ENCODE measurements at regions not wholly inside any gene's neighbourhood (a gene's known extent, or its start where the extent isn't known, plus 50 kb on each side); places are given as distances from the start of the nearest gene placed in this dataset.

- no peak for DNase-seq
- Mint-ChIP-seq H3K4me1 (no peaks in the 10 kb centered on the region), H3K4me3 (no peak overlapping the region), H3K36me3 (ENCODE audit: low read depth) (no peaks in the 10 kb centered on the region), H3K27ac (no peak overlapping the region), H3K9me3 (no peaks in the 10 kb centered on the region), H3K27me3 (no peaks in the 10 kb centered on the region)
- CTCF ChIA-PET, result no interaction called here
- POLR2A ChIA-PET, result no interaction called here
- ATAC-seq (ENCODE audit: low read depth), result no peak
- no peak for TF ChIP-seq CTCF (IDR thresholded peaks at IDR 0.05)
- intact Hi-C loops (cut with micrococcal nuclease), result no loop called here
These were observed 119.3 kb upstream of the CST7 start for GRCh38 chr20:24829649-24830370.

GRCh38 chr20:24830649-24831048, 118.4 kb upstream of the CST7 start:
- POLR2A ChIA-PET, result no interaction called here
- Mint-ChIP-seq H3K4me3 (no peak overlapping the region), H3K4me1 (no peaks in the 10 kb centered on the region), H3K27me3 (no peaks in the 10 kb centered on the region), H3K9me3 (no peaks in the 10 kb centered on the region), H3K36me3 (ENCODE audit: low read depth) (no peaks in the 10 kb centered on the region), H3K27ac (no peak overlapping the region)
- intact Hi-C loops (cut with micrococcal nuclease), result no loop called here
- ATAC-seq (ENCODE audit: low read depth) (no peak), DNase-seq (no peak)
- TF ChIP-seq CTCF (IDR thresholded peaks at IDR 0.05), result no peak
- CTCF ChIA-PET, result no interaction called here

GRCh38 chr20:24831232-24831631, 117.8 kb upstream of the CST7 start:
- no peak overlapping the region for H3K27ac Mint-ChIP-seq
- intact Hi-C loops (cut with micrococcal nuclease), result no loop called here
- H3K4me1 Mint-ChIP-seq, result no peaks in the 10 kb centered on the region
- CTCF ChIA-PET, result no interaction called here
- H3K27me3 Mint-ChIP-seq, result peaks cover 2% of the 10 kb centered on the region
- H3K9me3 Mint-ChIP-seq, result no peaks in the 10 kb centered on the region
- ATAC-seq (ENCODE audit: low read depth) (no peak), DNase-seq (no peak)
- H3K36me3 Mint-ChIP-seq (ENCODE audit: low read depth), result no peaks in the 10 kb centered on the region
- POLR2A ChIA-PET, result no interaction called here
- no peak for TF ChIP-seq CTCF (IDR thresholded peaks at IDR 0.05)
- no peak overlapping the region for H3K4me3 Mint-ChIP-seq

GRCh38 chr20:24832518-24832917, 116.6 kb upstream of the CST7 start:
- no peak for TF ChIP-seq CTCF (IDR thresholded peaks at IDR 0.05)
- no peak overlapping the region for H3K27ac Mint-ChIP-seq
- H3K27me3 Mint-ChIP-seq, result peaks cover 6% of the 10 kb centered on the region
- no peaks in the 10 kb centered on the region for H3K4me1 Mint-ChIP-seq
- H3K36me3 Mint-ChIP-seq (ENCODE audit: low read depth), result no peaks in the 10 kb centered on the region
- intact Hi-C loops (cut with micrococcal nuclease), result no loop called here
- H3K4me3 Mint-ChIP-seq, result no peak overlapping the region
- POLR2A ChIA-PET, result no interaction called here
- CTCF ChIA-PET, result no interaction called here
- no peak for ATAC-seq (ENCODE audit: low read depth)
- no peaks in the 10 kb centered on the region for H3K9me3 Mint-ChIP-seq
- no peak for DNase-seq

- H3K36me3 Mint-ChIP-seq (ENCODE audit: low read depth), result no peaks in the 10 kb centered on the region
These were observed 115.5 kb upstream of the CST7 start for GRCh38 chr20:24833592-24833991.

More at GRCh38 chr20:24833592-24833991, 115.5 kb upstream of the CST7 start:
- no peak for DNase-seq
- intact Hi-C loops (cut with micrococcal nuclease), result no loop called here
- TF ChIP-seq CTCF (IDR thresholded peaks at IDR 0.05), result no peak
- no peaks in the 10 kb centered on the region for H3K9me3 Mint-ChIP-seq
- POLR2A ChIA-PET, result no interaction called here
- H3K27ac Mint-ChIP-seq, result no peak overlapping the region
- no peak overlapping the region for H3K4me3 Mint-ChIP-seq
- CTCF ChIA-PET, result no interaction called here
- no peak for ATAC-seq (ENCODE audit: low read depth)
- H3K27me3 Mint-ChIP-seq, result peaks cover 9% of the 10 kb centered on the region
- H3K4me1 Mint-ChIP-seq, result no peaks in the 10 kb centered on the region
